ENCODE measurements at regions not wholly inside any gene's neighbourhood (a gene's known extent, or its start where the extent isn't known, plus 50 kb on each side); places are given as distances from the start of the nearest gene placed in this dataset.

- TF ChIP-seq, protein P1, sequence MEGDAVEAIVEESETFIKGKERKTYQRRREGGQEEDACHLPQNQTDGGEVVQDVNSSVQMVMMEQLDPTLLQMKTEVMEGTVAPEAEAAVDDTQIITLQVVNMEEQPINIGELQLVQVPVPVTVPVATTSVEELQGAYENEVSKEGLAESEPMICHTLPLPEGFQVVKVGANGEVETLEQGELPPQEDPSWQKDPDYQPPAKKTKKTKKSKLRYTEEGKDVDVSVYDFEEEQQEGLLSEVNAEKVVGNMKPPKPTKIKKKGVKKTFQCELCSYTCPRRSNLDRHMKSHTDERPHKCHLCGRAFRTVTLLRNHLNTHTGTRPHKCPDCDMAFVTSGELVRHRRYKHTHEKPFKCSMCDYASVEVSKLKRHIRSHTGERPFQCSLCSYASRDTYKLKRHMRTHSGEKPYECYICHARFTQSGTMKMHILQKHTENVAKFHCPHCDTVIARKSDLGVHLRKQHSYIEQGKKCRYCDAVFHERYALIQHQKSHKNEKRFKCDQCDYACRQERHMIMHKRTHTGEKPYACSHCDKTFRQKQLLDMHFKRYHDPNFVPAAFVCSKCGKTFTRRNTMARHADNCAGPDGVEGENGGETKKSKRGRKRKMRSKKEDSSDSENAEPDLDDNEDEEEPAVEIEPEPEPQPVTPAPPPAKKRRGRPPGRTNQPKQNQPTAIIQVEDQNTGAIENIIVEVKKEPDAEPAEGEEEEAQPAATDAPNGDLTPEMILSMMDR (conservative IDR thresholded peaks at IDR 0.05; ENCODE audit: low read depth, low read length) = no peak
- TF ChIP-seq EZH2 (IDR thresholded peaks at IDR 0.05; ENCODE audit: borderline replicate concordance, low read depth, low read length, poor library complexity, severe bottlenecking) = no peak
These were observed 205.9 kb upstream of the FAM47A start for GRCh38 chrX:34338046-34338445.
